HUES6 (cell line): ENCODE measurements at regions not wholly inside any gene's neighbourhood (a gene's known extent, or its start where the extent isn't known, plus 50 kb on each side); places are given as distances from the start of the nearest gene placed in this dataset.

Experiments used
- H3K27ac ChIP-seq: 2 replicates; pipeline ENCODE4 v1.7.0; 2013; ENCODE audit warnings: low read depth, mild to moderate bottlenecking, low read length, inconsistent platforms
- H3K27me3 ChIP-seq: 2 replicates; pipeline ENCODE4 v1.6.1; 2013; ENCODE audit warnings: low read length; ENCODE audit not compliant: control insufficient read depth, insufficient read depth
- H3K36me3 ChIP-seq: 2 replicates; pipeline ENCODE4 v1.6.1; 2013; ENCODE audit warnings: low read length; ENCODE audit not compliant: control insufficient read depth, insufficient read depth
- H3K4me1 ChIP-seq: 2 replicates; pipeline ENCODE4 v1.6.1; 2013; ENCODE audit warnings: low read length; ENCODE audit not compliant: control insufficient read depth, insufficient read depth
- H3K4me3 ChIP-seq: 2 replicates; pipeline ENCODE4 v1.5.1; 2013; ENCODE audit warnings: low read depth, low read length
- H3K9ac ChIP-seq: one replicate; pipeline ENCODE4 v1.6.1; 2013; ENCODE audit warnings: mild to moderate bottlenecking, low read length
- H3K9me3 ChIP-seq: 2 replicates; pipeline ENCODE4 v1.6.1; 2013; ENCODE audit warnings: low read depth, low read length; ENCODE audit not compliant: control insufficient read depth, insufficient read depth

DNA sequence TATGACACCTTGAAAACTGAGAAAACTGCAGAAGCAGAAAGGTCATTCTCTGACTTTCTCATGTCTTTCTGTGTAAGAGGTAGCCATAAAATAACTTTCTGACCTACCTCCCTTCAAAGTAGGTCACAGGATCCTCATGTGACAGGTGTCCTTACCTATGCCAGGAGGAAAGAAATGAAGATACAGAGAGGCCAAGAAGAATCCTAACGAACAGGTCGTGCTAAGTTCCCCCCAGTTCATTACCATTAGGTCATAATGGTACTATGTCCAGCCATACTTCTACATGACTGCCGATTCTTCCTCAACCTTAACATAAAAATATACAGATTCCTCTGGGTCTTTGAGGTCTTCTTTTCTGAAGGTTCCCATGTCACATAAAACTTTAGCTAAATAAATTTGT is 118.6 kb downstream of the FOXB1 start:
- H3K4me1 ChIP-seq, result peaks cover 51% of the 10 kb centered on the region
- H3K9me3 ChIP-seq, result no peaks in the 10 kb centered on the region
- no peak overlapping the region for H3K27ac ChIP-seq
- H3K36me3 ChIP-seq, result no peaks in the 10 kb centered on the region
- H3K9ac ChIP-seq, result no peak overlapping the region
- no peak overlapping the region for H3K4me3 ChIP-seq
- peaks cover 17% of the 10 kb centered on the region for H3K27me3 ChIP-seq

GRCh38 chr15:60124460-60125070 is 120.5 kb downstream of the FOXB1 start:
- Histone ChIP-seq H3K36me3 (no peaks in the 10 kb centered on the region), H3K9ac (no peak overlapping the region), H3K27me3 (peaks cover 17% of the 10 kb centered on the region; the same call in 1 of the 2 replicates), H3K9me3 (no peaks in the 10 kb centered on the region), H3K4me3 (no peak overlapping the region), H3K4me1 (peaks cover 51% of the 10 kb centered on the region), H3K27ac (no peak overlapping the region)

DNA sequence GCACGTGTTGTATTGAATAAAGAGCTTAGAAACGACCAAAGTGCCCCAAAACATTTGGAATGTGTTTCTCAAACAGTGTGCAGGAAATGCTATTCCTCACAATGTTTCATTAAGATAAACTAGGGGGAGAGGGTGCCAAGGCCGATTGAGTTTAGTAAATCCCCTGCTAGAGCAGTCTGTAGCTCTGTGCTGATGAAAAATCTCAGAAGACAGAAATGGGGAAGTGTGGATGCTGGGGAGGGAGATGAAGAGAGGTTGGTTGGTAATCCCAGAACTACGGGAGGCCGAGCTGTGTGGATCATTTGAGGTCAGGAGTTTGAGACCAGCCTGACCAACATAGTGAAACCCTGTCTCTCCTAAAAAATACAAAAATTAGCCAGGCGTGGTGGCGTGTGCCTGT is 121.2 kb downstream of the FOXB1 start:
- Histone ChIP-seq H3K4me3 (no peak overlapping the region), H3K9me3 (no peaks in the 10 kb centered on the region), H3K9ac (no peak overlapping the region), H3K27ac (no peak overlapping the region), H3K4me1 (peaks cover 43% of the 10 kb centered on the region), H3K36me3 (no peaks in the 10 kb centered on the region), H3K27me3 (peaks cover 17% of the 10 kb centered on the region; the same call in 1 of the 2 replicates)

DNA sequence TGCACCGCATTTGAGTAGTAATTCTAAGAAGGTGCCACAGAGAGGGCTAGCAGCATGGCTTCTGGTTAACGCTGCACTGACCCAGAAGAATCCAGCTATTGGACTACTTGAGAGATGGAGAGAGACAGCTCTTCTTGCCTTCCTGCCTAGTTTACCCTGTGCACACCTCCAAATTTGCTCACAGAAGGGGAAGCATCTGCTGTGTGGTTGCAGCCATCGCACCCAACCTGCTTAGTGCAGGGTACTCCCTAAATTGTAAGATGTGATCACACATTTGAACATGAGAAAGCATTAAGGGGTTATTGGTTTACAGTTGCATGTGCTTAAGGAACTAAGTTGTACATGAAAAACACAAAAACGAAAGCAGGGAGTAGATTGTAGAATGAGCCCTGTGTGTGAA is 122.1 kb downstream of the FOXB1 start:
- Histone ChIP-seq H3K4me3 (no peak overlapping the region), H3K27me3 (peaks cover 17% of the 10 kb centered on the region; the same call in 1 of the 2 replicates), H3K9ac (no peak overlapping the region), H3K9me3 (no peaks in the 10 kb centered on the region), H3K27ac (no peak overlapping the region), H3K4me1 (peaks cover 34% of the 10 kb centered on the region), H3K36me3 (no peaks in the 10 kb centered on the region)

DNA sequence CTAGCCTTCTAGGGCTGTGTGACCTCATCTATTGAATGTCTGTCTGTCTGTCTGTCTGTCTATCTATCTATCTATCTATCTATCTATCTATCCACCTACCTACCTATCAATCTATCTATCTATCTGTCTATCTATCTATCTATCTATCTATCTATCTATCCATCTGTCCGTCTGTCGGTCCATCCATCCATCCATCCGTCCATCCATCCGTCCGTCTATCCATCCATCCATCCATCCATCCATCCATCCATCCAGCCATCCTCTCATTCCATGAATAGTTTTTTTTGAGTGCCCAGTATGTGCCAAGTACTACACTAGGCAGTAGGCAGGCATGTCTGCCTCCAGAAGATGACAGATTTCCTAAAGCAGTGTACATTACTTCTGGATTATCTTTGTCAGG is 122.5 kb downstream of the FOXB1 start:
- Histone ChIP-seq H3K4me1 (peaks cover 32% of the 10 kb centered on the region), H3K4me3 (no peak overlapping the region), H3K9ac (no peak overlapping the region), H3K9me3 (no peaks in the 10 kb centered on the region), H3K27ac (no peak overlapping the region), H3K36me3 (no peaks in the 10 kb centered on the region), H3K27me3 (peaks cover 14% of the 10 kb centered on the region; the same call in 1 of the 2 replicates)

DNA sequence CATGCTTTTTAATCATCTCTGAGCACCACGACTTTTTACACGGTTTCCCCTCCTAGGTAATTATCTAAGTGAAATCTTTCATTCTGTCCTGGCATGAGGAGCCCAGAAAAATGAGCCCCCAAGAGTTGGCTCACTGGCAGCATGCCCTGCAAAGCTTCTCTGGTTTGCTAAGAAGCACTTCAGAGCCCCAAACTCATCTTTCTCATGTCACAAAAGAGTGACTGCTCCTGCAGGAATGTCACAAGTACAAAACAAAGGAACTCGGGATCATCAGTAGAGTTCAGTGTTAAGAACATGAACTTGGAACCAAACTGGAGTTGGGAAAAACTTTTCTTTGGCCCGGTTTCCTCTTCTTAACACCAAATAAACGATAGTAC is 123.9 kb downstream of the FOXB1 start:
- 0 out of 2 replicates have a peak, but pooled peaks cover 3% of the 10 kb centered on the region for H3K27me3 ChIP-seq
- H3K36me3 ChIP-seq, result no peaks in the 10 kb centered on the region
- peak overlapping the region; percentile 51 for H3K4me3 ChIP-seq
- no peaks in the 10 kb centered on the region for H3K9me3 ChIP-seq
- peaks cover 24% of the 10 kb centered on the region for H3K4me1 ChIP-seq
- no peak overlapping the region; the same call in 1 of the 2 replicates for H3K27ac ChIP-seq
- peak overlapping the region; percentile 65 for H3K9ac ChIP-seq

GRCh38 chr15:60128710-60129109 is 124.6 kb downstream of the FOXB1 start:
- Histone ChIP-seq H3K27me3 (0 out of 2 replicates have a peak, but pooled peaks cover 3% of the 10 kb centered on the region), H3K36me3 (no peaks in the 10 kb centered on the region), H3K9me3 (no peaks in the 10 kb centered on the region), H3K27ac (peak overlapping the region; percentile 22; the same call in 1 of the 2 replicates), H3K9ac (no peak overlapping the region), H3K4me3 (0 out of 2 replicates have a peak overlapping the region, but pooled peaks have one; percentile 4), H3K4me1 (peaks cover 24% of the 10 kb centered on the region)

GRCh38 chr15:60130398-60130797 is 126.3 kb downstream of the FOXB1 start:
- Histone ChIP-seq H3K27me3 (0 out of 2 replicates have a peak, but pooled peaks cover 3% of the 10 kb centered on the region), H3K4me3 (no peak overlapping the region), H3K4me1 (peaks cover 24% of the 10 kb centered on the region), H3K36me3 (no peaks in the 10 kb centered on the region), H3K9ac (no peak overlapping the region), H3K9me3 (no peaks in the 10 kb centered on the region), H3K27ac (no peak overlapping the region)

- H3K4me1 ChIP-seq, result peaks cover 24% of the 10 kb centered on the region
- 0 out of 2 replicates have a peak, but pooled peaks cover 3% of the 10 kb centered on the region for H3K27me3 ChIP-seq
- H3K9ac ChIP-seq, result no peak overlapping the region
- no peaks in the 10 kb centered on the region for H3K9me3 ChIP-seq
- no peak overlapping the region for H3K27ac ChIP-seq
- no peaks in the 10 kb centered on the region for H3K36me3 ChIP-seq
- no peak overlapping the region for H3K4me3 ChIP-seq
These were observed 126.7 kb downstream of the FOXB1 start for GRCh38 chr15:60130821-60131220.

DNA sequence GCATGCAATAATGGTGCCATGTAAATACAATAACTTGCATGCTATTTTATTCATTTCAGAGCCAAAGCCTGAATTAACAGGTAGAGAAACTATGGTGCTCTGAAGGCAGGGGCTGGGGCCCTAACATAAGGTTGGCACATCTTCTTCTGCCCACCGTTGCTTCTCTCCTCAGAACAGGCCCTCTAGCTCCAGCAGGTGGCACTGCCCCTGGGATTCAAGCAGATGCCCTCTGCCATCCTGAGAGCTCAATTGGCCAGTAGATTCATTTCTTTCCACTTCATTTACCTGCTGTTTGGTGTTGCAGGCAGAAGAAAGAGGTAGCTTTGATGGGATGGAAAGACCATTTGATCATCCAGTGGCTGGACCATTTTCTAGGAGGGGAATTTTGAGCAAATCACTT is 130.5 kb downstream of the FOXB1 start:
- Histone ChIP-seq H3K27me3 (no peaks in the 10 kb centered on the region), H3K27ac (no peak overlapping the region), H3K4me1 (peaks cover 11% of the 10 kb centered on the region), H3K9me3 (no peaks in the 10 kb centered on the region), H3K9ac (no peak overlapping the region), H3K36me3 (no peaks in the 10 kb centered on the region), H3K4me3 (no peak overlapping the region)

DNA sequence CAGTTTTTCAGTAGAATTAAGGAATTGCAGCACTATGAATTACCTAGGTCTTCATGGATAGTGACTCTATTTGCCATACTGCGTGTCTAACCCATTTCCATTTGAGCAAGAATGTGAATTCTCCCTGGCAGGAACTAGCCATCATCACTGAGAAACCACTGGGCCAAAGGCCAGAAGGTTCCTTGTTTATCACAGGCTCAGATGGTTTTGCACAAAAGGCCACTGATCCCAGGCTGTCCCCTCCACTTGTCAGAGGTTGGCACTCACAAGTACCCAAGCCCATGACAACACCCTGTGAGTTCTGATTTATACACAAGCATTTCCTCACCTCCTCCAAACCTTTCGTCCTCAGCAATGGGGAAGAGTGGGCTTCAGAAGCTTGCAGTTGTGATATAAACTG is 131.8 kb downstream of the FOXB1 start:
- H3K9me3 ChIP-seq, result no peaks in the 10 kb centered on the region

More for the DNA sequence above, 131.8 kb downstream of the FOXB1 start:
- H3K36me3 ChIP-seq, result no peaks in the 10 kb centered on the region
- H3K9ac ChIP-seq, result no peak overlapping the region
- H3K4me1 ChIP-seq, result peaks cover 11% of the 10 kb centered on the region
- H3K27ac ChIP-seq, result no peak overlapping the region
- H3K4me3 ChIP-seq, result no peak overlapping the region
- H3K27me3 ChIP-seq, result no peaks in the 10 kb centered on the region
